ENCODE measurements at regions not wholly inside any gene's neighbourhood (a gene's known extent, or its start where the extent isn't known, plus 50 kb on each side); places are given as distances from the start of the nearest gene placed in this dataset.
A peak's percentile ranks its signal among the peaks of the same experiment; 100 is the strongest.

- no peak for DNase-seq (ENCODE audit: low read depth)
Observed at GRCh38 chr3:148297013-148297412, 400.7 kb upstream of the AGTR1 start.

GRCh38 chr3:148307443-148307843, 390.3 kb upstream of the AGTR1 start:
- DNase-seq (ENCODE audit: low read depth), result no peak

GRCh38 chr3:148309390-148310035, 388.2 kb upstream of the AGTR1 start:
- DNase-seq (ENCODE audit: low read depth), result peak; percentile 37

- no peak for DNase-seq (ENCODE audit: low read depth)
Observed at GRCh38 chr3:148315756-148316155, 381.9 kb upstream of the AGTR1 start.

GRCh38 chr3:148318240-148318639, 379.5 kb upstream of the AGTR1 start:
- no peak for DNase-seq (ENCODE audit: low read depth)

- peak; percentile 50 for DNase-seq (ENCODE audit: low read depth)
Observed at GRCh38 chr3:148319161-148319915, 378.4 kb upstream of the AGTR1 start.

GRCh38 chr3:148319960-148320359, 377.7 kb upstream of the AGTR1 start:
- no peak for DNase-seq (ENCODE audit: low read depth)

GRCh38 chr3:148329481-148330235, 368.0 kb upstream of the AGTR1 start:
- peak; percentile 8 for DNase-seq (ENCODE audit: low read depth)

- DNase-seq (ENCODE audit: low read depth), result no peak
Observed at GRCh38 chr3:148330542-148330941, 367.2 kb upstream of the AGTR1 start.

- DNase-seq (ENCODE audit: low read depth), result no peak
Observed at GRCh38 chr3:148331081-148331846, 366.4 kb upstream of the AGTR1 start.

GRCh38 chr3:148332509-148332908, 365.2 kb upstream of the AGTR1 start:
- DNase-seq (ENCODE audit: low read depth), result no peak

- DNase-seq (ENCODE audit: low read depth), result no peak
Observed at GRCh38 chr3:148333091-148333490, 364.6 kb upstream of the AGTR1 start.

- DNase-seq (ENCODE audit: low read depth), result no peak
Observed at GRCh38 chr3:148335612-148336011, 362.1 kb upstream of the AGTR1 start.

GRCh38 chr3:148343416-148343815, 354.3 kb upstream of the AGTR1 start:
- DNase-seq (ENCODE audit: low read depth), result no peak

- no peak for DNase-seq (ENCODE audit: low read depth)
Observed at GRCh38 chr3:148344521-148344920, 353.2 kb upstream of the AGTR1 start.

GRCh38 chr3:148360051-148360450, 337.7 kb upstream of the AGTR1 start:
- DNase-seq (ENCODE audit: low read depth), result no peak

GRCh38 chr3:148366743-148367410, 330.8 kb upstream of the AGTR1 start:
- DNase-seq (ENCODE audit: low read depth), result peak; percentile 10

- DNase-seq (ENCODE audit: low read depth), result no peak
Observed at GRCh38 chr3:148367756-148368155, 329.9 kb upstream of the AGTR1 start.

GRCh38 chr3:148369381-148369780, 328.3 kb upstream of the AGTR1 start:
- no peak for DNase-seq (ENCODE audit: low read depth)

GRCh38 chr3:148372206-148372875, 325.4 kb upstream of the AGTR1 start:
- no peak for DNase-seq (ENCODE audit: low read depth)

GRCh38 chr3:148373961-148374360, 323.7 kb upstream of the AGTR1 start:
- no peak for DNase-seq (ENCODE audit: low read depth)

Data from RPMI7951 (cell line).